Neural crest cell (in vitro differentiated cells): ENCODE measurements at regions not wholly inside any gene's neighbourhood (a gene's known extent, or its start where the extent isn't known, plus 50 kb on each side); places are given as distances from the start of the nearest gene placed in this dataset.

ENCODE experiments used
- DNase-seq: peaks from one replicate; pipeline ENCODE4 v3.0.0; 2021; ENCODE audit warnings: low read depth, mixed read lengths, low spot score
- H3K27ac Mint-ChIP-seq: one replicate; pipeline ENCODE4 v1.8.0; 2021; ENCODE audit warnings: mild to moderate bottlenecking, mixed read lengths; ENCODE audit not compliant: unreplicated experiment
- H3K27me3 Mint-ChIP-seq: 2 replicates; pipeline ENCODE4 v1.8.0; 2021; ENCODE audit warnings: low read depth, mild to moderate bottlenecking, mixed read lengths
- H3K36me3 Mint-ChIP-seq: 2 replicates; pipeline ENCODE4 v1.8.0; 2021; ENCODE audit warnings: low read depth, mild to moderate bottlenecking, mixed read lengths
- H3K4me1 Mint-ChIP-seq: 2 replicates; pipeline ENCODE4 v1.8.0; 2021; ENCODE audit warnings: mixed read lengths
- H3K4me3 Mint-ChIP-seq: one replicate; pipeline ENCODE4 v1.8.0; 2021; ENCODE audit warnings: mild to moderate bottlenecking, mixed read lengths
- H3K9me3 Mint-ChIP-seq: 2 replicates; pipeline ENCODE4 v1.8.0; 2021; ENCODE audit warnings: mixed read lengths
- TF ChIP-seq, protein P1 (sequence below): fragments of 200-600 bp; sonication (generic); conservative IDR thresholded peaks from 2 replicates; pipeline ENCODE4 v1.5.0; 2021; ENCODE audit warnings: antibody characterized with exemption, mild to moderate bottlenecking

DNA sequence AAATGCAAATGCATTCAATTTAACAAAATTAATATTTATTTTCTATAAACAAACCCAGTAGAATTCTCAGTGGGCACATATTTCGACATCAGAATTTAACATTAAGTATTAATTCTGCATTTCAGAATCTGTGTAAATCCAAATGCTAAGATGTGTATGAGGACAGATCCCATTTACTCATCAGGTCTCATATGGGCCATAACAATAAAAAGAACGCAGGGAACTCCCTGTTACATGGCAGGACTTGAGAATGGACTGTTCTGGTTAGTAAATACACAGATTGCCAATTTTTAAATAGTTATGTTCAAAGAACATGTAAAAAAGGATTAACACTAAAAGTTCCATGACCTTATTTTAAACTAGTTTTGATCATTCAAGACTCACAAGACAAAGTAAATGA, 104.0 kb downstream of the SLC30A10 start:
- Mint-ChIP-seq H3K9me3 (no peaks in the 10 kb centered on the region), H3K4me1 (no peaks in the 10 kb centered on the region), H3K27ac (no peak overlapping the region), H3K36me3 (no peaks in the 10 kb centered on the region), H3K4me3 (no peak overlapping the region), H3K27me3 (no peaks in the 10 kb centered on the region)
- DNase-seq: no peak
- TF ChIP-seq, protein P1, sequence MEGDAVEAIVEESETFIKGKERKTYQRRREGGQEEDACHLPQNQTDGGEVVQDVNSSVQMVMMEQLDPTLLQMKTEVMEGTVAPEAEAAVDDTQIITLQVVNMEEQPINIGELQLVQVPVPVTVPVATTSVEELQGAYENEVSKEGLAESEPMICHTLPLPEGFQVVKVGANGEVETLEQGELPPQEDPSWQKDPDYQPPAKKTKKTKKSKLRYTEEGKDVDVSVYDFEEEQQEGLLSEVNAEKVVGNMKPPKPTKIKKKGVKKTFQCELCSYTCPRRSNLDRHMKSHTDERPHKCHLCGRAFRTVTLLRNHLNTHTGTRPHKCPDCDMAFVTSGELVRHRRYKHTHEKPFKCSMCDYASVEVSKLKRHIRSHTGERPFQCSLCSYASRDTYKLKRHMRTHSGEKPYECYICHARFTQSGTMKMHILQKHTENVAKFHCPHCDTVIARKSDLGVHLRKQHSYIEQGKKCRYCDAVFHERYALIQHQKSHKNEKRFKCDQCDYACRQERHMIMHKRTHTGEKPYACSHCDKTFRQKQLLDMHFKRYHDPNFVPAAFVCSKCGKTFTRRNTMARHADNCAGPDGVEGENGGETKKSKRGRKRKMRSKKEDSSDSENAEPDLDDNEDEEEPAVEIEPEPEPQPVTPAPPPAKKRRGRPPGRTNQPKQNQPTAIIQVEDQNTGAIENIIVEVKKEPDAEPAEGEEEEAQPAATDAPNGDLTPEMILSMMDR: no peak

DNA sequence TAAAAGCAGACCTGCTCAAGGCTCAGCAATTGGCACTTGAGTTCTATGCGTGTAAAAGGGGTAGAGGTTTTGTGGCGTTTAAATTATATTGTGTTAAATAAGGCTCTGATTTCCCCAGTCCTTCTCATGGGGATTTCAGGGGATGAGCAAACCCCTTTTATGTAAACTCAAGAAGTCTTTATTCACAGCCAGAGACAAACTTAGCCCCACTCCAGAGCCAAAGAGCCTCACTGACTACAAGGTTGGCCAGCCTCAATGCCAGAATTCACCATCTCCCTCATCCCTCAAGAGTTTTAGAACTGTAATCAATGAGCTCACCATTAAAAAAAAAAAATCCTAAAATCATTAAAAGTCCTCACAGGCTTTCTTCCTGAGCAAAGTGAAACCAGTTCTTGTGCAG, 107.8 kb downstream of the SLC30A10 start:
- Mint-ChIP-seq H3K36me3 (no peaks in the 10 kb centered on the region), H3K4me1 (no peaks in the 10 kb centered on the region), H3K27ac (no peak overlapping the region), H3K9me3 (no peaks in the 10 kb centered on the region), H3K27me3 (no peaks in the 10 kb centered on the region), H3K4me3 (no peak overlapping the region)
- TF ChIP-seq, protein P1: no peak
- no peak for DNase-seq

DNA sequence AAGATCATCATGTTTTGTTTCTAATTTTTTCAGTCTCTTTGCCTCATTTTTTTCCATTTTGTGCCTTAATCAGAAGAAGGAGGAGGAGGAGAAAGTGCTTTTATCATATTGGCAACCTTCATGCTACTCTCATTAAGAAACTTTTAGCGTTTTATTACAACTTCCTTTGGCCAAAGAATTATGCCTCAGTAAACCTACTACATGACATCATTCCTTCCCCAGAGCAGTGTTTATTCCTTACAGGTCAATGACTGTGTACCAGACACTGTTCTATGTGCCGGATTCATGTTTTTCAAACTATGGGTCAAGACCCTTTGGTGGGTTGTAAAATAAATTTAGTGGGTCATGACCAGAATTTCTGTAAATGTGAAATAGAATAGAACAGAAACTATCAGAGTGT, 110.4 kb downstream of the SLC30A10 start:
- TF ChIP-seq, protein P1: no peak
- H3K36me3 Mint-ChIP-seq: no peaks in the 10 kb centered on the region
- H3K27me3 Mint-ChIP-seq: no peaks in the 10 kb centered on the region
- no peaks in the 10 kb centered on the region for H3K4me1 Mint-ChIP-seq
- no peak overlapping the region for H3K27ac Mint-ChIP-seq
- no peaks in the 10 kb centered on the region for H3K9me3 Mint-ChIP-seq
- no peak overlapping the region for H3K4me3 Mint-ChIP-seq
- no peak for DNase-seq

DNA sequence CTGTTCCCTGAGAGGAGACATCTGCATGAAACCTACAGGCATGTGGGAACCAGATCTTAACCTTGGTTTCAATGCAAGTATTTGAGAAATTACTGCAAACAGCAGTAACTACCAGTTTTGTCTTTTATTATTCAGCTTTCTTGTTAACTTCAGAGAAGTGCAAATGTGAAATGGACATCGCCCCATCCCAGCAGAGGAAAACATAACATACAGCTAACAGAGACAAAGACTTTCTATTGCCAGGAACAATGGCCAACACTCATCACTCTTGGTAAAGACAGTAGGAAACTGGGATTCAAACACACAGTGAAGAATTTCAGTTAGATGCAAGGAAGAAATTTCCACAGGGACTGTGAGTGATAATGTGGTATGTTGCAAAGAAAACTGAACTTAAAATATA, 115.1 kb downstream of the SLC30A10 start:
- Mint-ChIP-seq H3K4me3 (no peak overlapping the region), H3K4me1 (no peaks in the 10 kb centered on the region), H3K9me3 (no peaks in the 10 kb centered on the region), H3K36me3 (no peaks in the 10 kb centered on the region), H3K27ac (no peak overlapping the region), H3K27me3 (no peaks in the 10 kb centered on the region)
- TF ChIP-seq, protein P1: no peak
- no peak for DNase-seq

DNA sequence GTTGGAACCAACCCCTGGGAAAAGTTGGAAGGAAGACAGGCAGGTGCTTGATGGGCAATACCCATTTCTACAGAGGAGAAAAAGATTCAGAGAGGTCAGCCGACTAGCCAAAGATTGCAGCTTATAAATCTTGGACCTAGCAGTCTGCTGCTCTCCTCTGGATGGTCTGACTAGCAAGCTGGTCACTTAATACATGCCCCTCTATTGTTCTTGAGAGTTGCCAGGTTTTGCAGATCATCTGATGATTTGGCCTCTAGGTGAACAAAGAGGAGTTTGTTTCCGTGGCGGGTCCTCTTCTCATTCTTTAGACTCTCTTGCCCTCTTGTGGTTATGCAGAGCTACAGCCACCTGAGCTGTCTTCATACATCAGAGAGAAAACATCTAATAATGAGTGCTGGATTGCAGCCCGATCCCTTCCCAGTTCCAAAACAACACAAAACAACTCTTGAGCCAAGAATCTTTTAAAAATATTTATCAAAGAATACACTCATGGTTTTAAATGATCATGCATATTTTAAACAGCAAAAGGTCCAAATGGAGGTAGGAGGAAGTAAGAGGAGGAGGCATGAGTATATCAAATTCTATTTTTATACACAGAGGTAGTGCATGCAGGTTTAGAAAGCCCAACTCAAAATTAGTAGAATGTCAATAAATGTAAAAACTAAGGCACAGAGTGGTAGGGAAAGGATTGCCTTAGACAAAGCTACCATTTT, 115.7 kb downstream of the SLC30A10 start:
- no peaks in the 10 kb centered on the region for H3K27me3 Mint-ChIP-seq
- DNase-seq: peak; percentile 47
- no peak overlapping the region for H3K4me3 Mint-ChIP-seq
- H3K27ac Mint-ChIP-seq: no peak overlapping the region
- no peaks in the 10 kb centered on the region for H3K36me3 Mint-ChIP-seq
- H3K9me3 Mint-ChIP-seq: no peaks in the 10 kb centered on the region
- H3K4me1 Mint-ChIP-seq: no peaks in the 10 kb centered on the region
- TF ChIP-seq, protein P1: peak; percentile 95
